LNCaP clone FGC (cell line): ENCODE measurements at regions not wholly inside any gene's neighbourhood (a gene's known extent, or its start where the extent isn't known, plus 50 kb on each side); places are given as distances from the start of the nearest gene placed in this dataset.

Experiments used
- DNase-seq: peaks from one replicate; pipeline ENCODE4 v3.0.0-alpha.2; 2011; ENCODE audit warnings: low read depth
- H3K4me3 ChIP-seq: 2 replicates; pipeline ENCODE4 v1.5.1; 2011; ENCODE audit warnings: mild to moderate bottlenecking, low read depth, low read length, control low read depth
- CTCF ChIP-seq: IDR thresholded peaks from 2 replicates; pipeline ENCODE4 v1.5.1; 2012; ENCODE audit warnings: mild to moderate bottlenecking; ENCODE audit not compliant: control insufficient read depth, insufficient read depth; ENCODE audit errors: extremely low read depth

GRCh38 chr13:30135351-30135750, 172.0 kb downstream of the KATNAL1 start:
- DNase-seq = no peak
- TF ChIP-seq CTCF = no peak
- no peak overlapping the region for H3K4me3 ChIP-seq

GRCh38 chr13:30134578-30134977, 172.8 kb downstream of the KATNAL1 start:
- H3K4me3 ChIP-seq = no peak overlapping the region
- TF ChIP-seq CTCF = no peak

GRCh38 chr13:30133996-30134395, 173.4 kb downstream of the KATNAL1 start:
- no peak for TF ChIP-seq CTCF
- no peak for DNase-seq
- no peak overlapping the region for H3K4me3 ChIP-seq

More at GRCh38 chr13:30134578-30134977, 172.8 kb downstream of the KATNAL1 start:
- DNase-seq = no peak

- no peak overlapping the region for H3K4me3 ChIP-seq
- no peak for TF ChIP-seq CTCF
- no peak for DNase-seq
Observed at GRCh38 chr13:30133554-30133912, 173.8 kb downstream of the KATNAL1 start.

- TF ChIP-seq CTCF = peak; percentile 86
- DNase-seq = peak; percentile 63
- H3K4me3 ChIP-seq = no peak overlapping the region
Observed at GRCh38 chr13:30132623-30133553, 174.5 kb downstream of the KATNAL1 start.

GRCh38 chr13:30129411-30129810, 177.9 kb downstream of the KATNAL1 start:
- DNase-seq = no peak
- no peak overlapping the region for H3K4me3 ChIP-seq
- TF ChIP-seq CTCF = no peak
